ENCODE measurements at regions not wholly inside any gene's neighbourhood (a gene's known extent, or its start where the extent isn't known, plus 50 kb on each side); places are given as distances from the start of the nearest gene placed in this dataset.

DNA sequence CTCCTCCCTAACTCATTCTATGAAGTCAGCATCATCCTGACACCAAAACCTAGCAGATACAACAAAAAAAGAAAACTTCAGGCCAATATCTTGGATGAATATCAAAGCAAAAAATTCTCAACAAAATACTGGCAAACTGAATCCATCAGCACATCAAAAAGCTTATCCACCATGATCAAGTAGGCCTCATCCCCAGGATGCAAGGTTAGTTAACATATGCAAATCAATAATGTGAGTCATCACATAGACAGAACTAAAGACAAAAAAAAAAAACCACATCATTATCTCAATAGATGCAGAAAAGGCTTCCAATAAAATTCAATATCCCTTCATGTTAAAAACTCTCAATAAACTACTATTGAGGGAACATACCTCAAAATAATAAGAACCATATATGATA lies 306.8 kb upstream of the TMC3 start:
- H4K20me1 ChIP-seq (replicated peaks; ENCODE audit: control insufficient read depth, insufficient read depth, low read length): no peaks in the 10 kb centered on the region
- in situ Hi-C loops (cut with MboI): no loop called here
- no peaks in the 10 kb centered on the region for H3K9me3 ChIP-seq (replicated peaks; ENCODE audit: control insufficient read depth, insufficient read depth, low read depth, low read length)
- H3K4me2 ChIP-seq (ENCODE audit: insufficient read depth, low read length): no peak overlapping the region
- CTCF ChIA-PET (ENCODE audit: low intra/inter-chr PET ratio): no interaction called here
- POLR2A ChIA-PET: no interaction called here
- no peaks in the 10 kb centered on the region for H3K4me1 ChIP-seq (replicated peaks in 1 of 2; ENCODE audit: control insufficient read depth in 2 of 2, insufficient read depth in 2 of 2, low read length in 2 of 2)
- H3K36me3 ChIP-seq (ENCODE audit: control insufficient read depth, insufficient read depth, low read length): no peaks in the 10 kb centered on the region
- FAIRE-seq: no peak
- H2AFZ ChIP-seq (ENCODE audit: low read depth, low read length): no peak overlapping the region
- no peak for ATAC-seq
- H3K9ac ChIP-seq (ENCODE audit: insufficient read depth in 1 of 2, low read depth in 2 of 2, low read length in 2 of 2): no peak overlapping the region
- H3K27me3 ChIP-seq (ENCODE audit: control insufficient read depth in 2 of 2, insufficient read depth in 2 of 2, low read length in 2 of 2): no peaks in the 10 kb centered on the region
- no peak for TF ChIP-seq PRMT5 (CRISPR knock-in tag; IDR thresholded peaks at IDR 0.05)
- TF ChIP-seq ELK3 (CRISPR knock-in tag; IDR thresholded peaks at IDR 0.05): no peak
- TF ChIP-seq MCM7 (IDR thresholded peaks at IDR 0.05): no peak
- TF ChIP-seq PURB (CRISPR knock-in tag; IDR thresholded peaks at IDR 0.05; ENCODE audit: low read depth): no peak
- TF ChIP-seq U2AF1 (optimal IDR thresholded peaks at IDR 0.05; ENCODE audit: low read depth, low read length): no peak
- TF ChIP-seq YBX1 (IDR thresholded peaks at IDR 0.05): no peak
- no peak for TF ChIP-seq ZNF785 (CRISPR knock-in tag; IDR thresholded peaks at IDR 0.05)
- no peak for TF ChIP-seq HDAC3 (IDR thresholded peaks at IDR 0.05; ENCODE audit: borderline replicate concordance, partially characterized antibody)
- H3K79me2 ChIP-seq (ENCODE audit: control insufficient read depth, insufficient read depth, low read length): no peaks in the 10 kb centered on the region
- intact Hi-C loops (cut with micrococcal nuclease): no loop called here
- DNase-seq (ENCODE audit: extremely low read depth in 1 of 4, low spot score in 3 of 4): no peak
- no peak overlapping the region for H3K4me3 ChIP-seq
- BruUV-seq (replicated peaks): no TSS peak
- H3K27ac ChIP-seq (ENCODE audit: extremely low read depth, low read depth, low read length): no peak overlapping the region
- H3K9me1 ChIP-seq (ENCODE audit: control insufficient read depth, insufficient read depth, low read length): no peaks in the 10 kb centered on the region

GRCh38 chr15:81666839-81667238 lies 292.8 kb upstream of the TMC3 start:
- no peak overlapping the region for H3K27ac ChIP-seq (ENCODE audit: extremely low read depth, low read depth, low read length)
- TF ChIP-seq MYBL2 (IDR thresholded peaks at IDR 0.05; ENCODE audit: low read depth) (no peak), MYBL2 (CRISPR knock-in tag; IDR thresholded peaks at IDR 0.05; ENCODE audit: borderline replicate concordance) (no peak), JUNB (CRISPR knock-in tag; conservative IDR thresholded peaks at IDR 0.05) (0 out of 2 replicates have a peak, but pooled peaks have one; percentile 8), ZKSCAN1 (IDR thresholded peaks at IDR 0.05; ENCODE audit: low read depth, low read length) (peak; percentile 57; the same call in 1 of the 2 replicates)
- H3K9me3 ChIP-seq (replicated peaks; ENCODE audit: control insufficient read depth, insufficient read depth, low read depth, low read length): no peaks in the 10 kb centered on the region
- H3K4me1 ChIP-seq (replicated peaks in 1 of 2; ENCODE audit: control insufficient read depth in 2 of 2, insufficient read depth in 2 of 2, low read length in 2 of 2): no peaks in the 10 kb centered on the region
- BruUV-seq (replicated peaks): no TSS peak
- in situ Hi-C loops (cut with MboI): no loop called here
- no peak overlapping the region for H3K4me3 ChIP-seq
- no peaks in the 10 kb centered on the region for H3K79me2 ChIP-seq (ENCODE audit: control insufficient read depth, insufficient read depth, low read length)
- H2AFZ ChIP-seq (ENCODE audit: low read depth, low read length): no peak overlapping the region
- intact Hi-C loops (cut with micrococcal nuclease): no loop called here
- no peaks in the 10 kb centered on the region for H4K20me1 ChIP-seq (replicated peaks; ENCODE audit: control insufficient read depth, insufficient read depth, low read length)
- H3K9ac ChIP-seq (ENCODE audit: insufficient read depth in 1 of 2, low read depth in 2 of 2, low read length in 2 of 2): no peak overlapping the region
- CTCF ChIA-PET (ENCODE audit: low intra/inter-chr PET ratio): no interaction called here
- POLR2A ChIA-PET: no interaction called here
- no peaks in the 10 kb centered on the region for H3K36me3 ChIP-seq (ENCODE audit: control insufficient read depth, insufficient read depth, low read length)
- 0% methylated on average over 1 of the region's 1 CpG for WGBS (ENCODE audit: insufficient coverage, low coverage, missing lambda C conversion rate)
- FAIRE-seq: no peak
- H3K4me2 ChIP-seq (ENCODE audit: insufficient read depth, low read length): no peak overlapping the region
- ATAC-seq: no peak
- H3K9me1 ChIP-seq (ENCODE audit: control insufficient read depth, insufficient read depth, low read length): no peaks in the 10 kb centered on the region
- H3K27me3 ChIP-seq (ENCODE audit: control insufficient read depth in 2 of 2, insufficient read depth in 2 of 2, low read length in 2 of 2): no peaks in the 10 kb centered on the region
- DNase-seq (ENCODE audit: extremely low read depth in 1 of 4, low spot score in 3 of 4): no peak
